Muscle of leg (tissue), 3 donors: ENCODE measurements at regions not wholly inside any gene's neighbourhood (a gene's known extent, or its start where the extent isn't known, plus 50 kb on each side); places are given as distances from the start of the nearest gene placed in this dataset.

Source experiments
- DNase-seq: peaks from one replicate; pipeline ENCODE4 v3.0.0; 2013
- H3K27ac ChIP-seq: one replicate; pipeline ENCODE4 v1.5.1; 2013; ENCODE audit warnings: mild to moderate bottlenecking, low read length, control low read depth
- H3K27me3 ChIP-seq: one replicate; pipeline ENCODE4 v1.6.1; 2013; ENCODE audit warnings: low read length; ENCODE audit not compliant: control insufficient read depth, insufficient read depth
- H3K36me3 ChIP-seq: one replicate; pipeline ENCODE4 v1.6.1; 2013; ENCODE audit warnings: low read length; ENCODE audit not compliant: control insufficient read depth, insufficient read depth
- H3K4me1 ChIP-seq: one replicate; pipeline ENCODE4 v1.6.1; 2013; ENCODE audit warnings: low read length; ENCODE audit not compliant: control insufficient read depth, insufficient read depth
- H3K4me3 ChIP-seq: one replicate; pipeline ENCODE4 v1.5.1; 2013; ENCODE audit warnings: low read length, control low read depth
- H3K9me3 ChIP-seq: replicated peaks from 2 replicates; pipeline ENCODE4 v1.6.1; 2013; ENCODE audit warnings: low read depth, low read length; ENCODE audit not compliant: control insufficient read depth
- WGBS: methylation state at CpG from one replicate; pipeline ENCODE4 v1.1.5; 2013; ENCODE audit warnings: missing lambda C conversion rate; ENCODE audit not compliant: insufficient coverage; 5-methylcytosine and 5-hydroxymethylcytosine counted together

- WGBS, result no CpG with 5 or more reads among the region's 1 CpG
- no peak overlapping the region for H3K4me3 ChIP-seq
- no peak for DNase-seq
- no peak overlapping the region for H3K27ac ChIP-seq
- H3K4me1 ChIP-seq, result no peaks in the 10 kb centered on the region
- no peaks in the 10 kb centered on the region for H3K27me3 ChIP-seq
- no peaks in the 10 kb centered on the region for H3K9me3 ChIP-seq
- no peaks in the 10 kb centered on the region for H3K36me3 ChIP-seq
Observed at GRCh38 chr5:164876793-164877192, 1371.4 kb downstream of the MAT2B start.

- 92% methylated on average over 7 of the region's 12 CpGs for WGBS
- no peaks in the 10 kb centered on the region for H3K36me3 ChIP-seq
- H3K27me3 ChIP-seq, result no peaks in the 10 kb centered on the region
- H3K4me3 ChIP-seq, result no peak overlapping the region
- DNase-seq, result no peak
- H3K4me1 ChIP-seq, result no peaks in the 10 kb centered on the region
- H3K27ac ChIP-seq, result no peak overlapping the region
- no peaks in the 10 kb centered on the region for H3K9me3 ChIP-seq
Observed at GRCh38 chr5:164881442-164881841, 1376.0 kb downstream of the MAT2B start.

- WGBS, result 69% methylated on average over 3 of the region's 3 CpGs
- no peaks in the 10 kb centered on the region for H3K36me3 ChIP-seq
- no peaks in the 10 kb centered on the region for H3K27me3 ChIP-seq
- no peaks in the 10 kb centered on the region for H3K9me3 ChIP-seq
- no peak overlapping the region for H3K27ac ChIP-seq
- H3K4me3 ChIP-seq, result no peak overlapping the region
- H3K4me1 ChIP-seq, result no peaks in the 10 kb centered on the region
- DNase-seq, result no peak
Observed at GRCh38 chr5:164885179-164885578, 1379.8 kb downstream of the MAT2B start.

GRCh38 chr5:164893071-164893470 is 1387.7 kb downstream of the MAT2B start:
- WGBS, result 50% methylated on average over 2 of the region's 5 CpGs
- Histone ChIP-seq H3K9me3 (no peaks in the 10 kb centered on the region), H3K4me3 (no peak overlapping the region), H3K27me3 (no peaks in the 10 kb centered on the region), H3K27ac (no peak overlapping the region), H3K36me3 (no peaks in the 10 kb centered on the region), H3K4me1 (no peaks in the 10 kb centered on the region)
- no peak for DNase-seq

- H3K4me3 ChIP-seq, result no peak overlapping the region
- no peak overlapping the region for H3K27ac ChIP-seq
- no peak for DNase-seq
- no peaks in the 10 kb centered on the region for H3K9me3 ChIP-seq
- H3K4me1 ChIP-seq, result no peaks in the 10 kb centered on the region
- H3K36me3 ChIP-seq, result no peaks in the 10 kb centered on the region
- H3K27me3 ChIP-seq, result no peaks in the 10 kb centered on the region
Observed at GRCh38 chr5:164898705-164899104, 1393.3 kb downstream of the MAT2B start.

GRCh38 chr5:164909673-164910072 is 1404.3 kb downstream of the MAT2B start:
- H3K36me3 ChIP-seq, result no peaks in the 10 kb centered on the region
- H3K27me3 ChIP-seq, result no peaks in the 10 kb centered on the region
- DNase-seq, result no peak
- no peaks in the 10 kb centered on the region for H3K9me3 ChIP-seq
- no peak overlapping the region for H3K4me3 ChIP-seq
- no peaks in the 10 kb centered on the region for H3K4me1 ChIP-seq
- no CpG with 5 or more reads among the region's 3 CpGs for WGBS
- H3K27ac ChIP-seq, result no peak overlapping the region

- no peaks in the 10 kb centered on the region for H3K27me3 ChIP-seq
- DNase-seq, result no peak
- no peaks in the 10 kb centered on the region for H3K36me3 ChIP-seq
- no peak overlapping the region for H3K4me3 ChIP-seq
- H3K27ac ChIP-seq, result no peak overlapping the region
- no peaks in the 10 kb centered on the region for H3K4me1 ChIP-seq
- H3K9me3 ChIP-seq, result peaks cover 5% of the 10 kb centered on the region
Observed at GRCh38 chr5:164921722-164922121, 1416.3 kb downstream of the MAT2B start.

- no peaks in the 10 kb centered on the region for H3K36me3 ChIP-seq
- H3K27me3 ChIP-seq, result no peaks in the 10 kb centered on the region
- H3K9me3 ChIP-seq, result peaks cover 4% of the 10 kb centered on the region
- DNase-seq, result no peak
- H3K27ac ChIP-seq, result no peak overlapping the region
- H3K4me3 ChIP-seq, result no peak overlapping the region
- no peaks in the 10 kb centered on the region for H3K4me1 ChIP-seq
- 92% methylated on average over 5 of the region's 7 CpGs for WGBS
Observed at GRCh38 chr5:164934039-164934438, 1428.6 kb downstream of the MAT2B start.

- 58% methylated on average over 3 of the region's 7 CpGs for WGBS
- no peak for DNase-seq
- Histone ChIP-seq H3K27ac (no peak overlapping the region), H3K36me3 (no peaks in the 10 kb centered on the region), H3K4me3 (no peak overlapping the region), H3K9me3 (peaks cover 4% of the 10 kb centered on the region), H3K27me3 (no peaks in the 10 kb centered on the region), H3K4me1 (no peaks in the 10 kb centered on the region)
Observed at GRCh38 chr5:164934561-164934960, 1429.1 kb downstream of the MAT2B start.

- no peaks in the 10 kb centered on the region for H3K9me3 ChIP-seq
- no peak overlapping the region for H3K4me3 ChIP-seq
- no peaks in the 10 kb centered on the region for H3K36me3 ChIP-seq
- WGBS, result 87% methylated on average over 2 of the region's 4 CpGs
- H3K27me3 ChIP-seq, result no peaks in the 10 kb centered on the region
- H3K4me1 ChIP-seq, result no peaks in the 10 kb centered on the region
- DNase-seq, result no peak
- H3K27ac ChIP-seq, result no peak overlapping the region
Observed at GRCh38 chr5:164941132-164941531, 1435.7 kb downstream of the MAT2B start.

- no peak for DNase-seq
- H3K4me1 ChIP-seq, result no peaks in the 10 kb centered on the region
- no peaks in the 10 kb centered on the region for H3K36me3 ChIP-seq
- no peaks in the 10 kb centered on the region for H3K27me3 ChIP-seq
- H3K9me3 ChIP-seq, result no peaks in the 10 kb centered on the region
- WGBS, result 68% methylated on average over 2 of the region's 3 CpGs
- no peak overlapping the region for H3K4me3 ChIP-seq
- H3K27ac ChIP-seq, result no peak overlapping the region
Observed at GRCh38 chr5:164950927-164951326, 1445.5 kb downstream of the MAT2B start.
